ENCODE measurements at regions not wholly inside any gene's neighbourhood (a gene's known extent, or its start where the extent isn't known, plus 50 kb on each side); places are given as distances from the start of the nearest gene placed in this dataset.

- H3K27me3 ChIP-seq (ENCODE audit: control insufficient read depth in 1 of 2, insufficient read depth in 2 of 2, low read length in 2 of 2) = peaks cover 0 to 9% of the 10 kb centered on the region in 2 experiments; a peak in 1 of 5 replicates
- no peak overlapping the region for H3K9ac ChIP-seq (ENCODE audit: insufficient read depth, low read depth, low read length)
- ChIA-PET POLR2A (no interaction called here), CTCF (ENCODE audit: low intra/inter-chr PET ratio, low total read pairs) (no interaction called here)
- intact Hi-C loops (cut with micrococcal nuclease; ENCODE audit: unreplicated experiment) = no loop called here
- H3K27ac ChIP-seq (ENCODE audit: extremely low read length, insufficient read depth, low read length) = no peak overlapping the region
- no peak overlapping the region for H2AFZ ChIP-seq (ENCODE audit: low read length)
- BruUV-seq (replicated peaks) = no TSS peak
- 14% methylated on average over 5 of the region's 6 CpGs for WGBS (ENCODE audit: low lambda C conversion rate)
- FAIRE-seq (no peak), ATAC-seq (no peak), DNase-seq (ENCODE audit: low spot score) (no peak)
- no peaks in the 10 kb centered on the region for H4K20me1 ChIP-seq (ENCODE audit: insufficient read depth, low read length)
- H3K36me3 ChIP-seq (replicated peaks in 1 of 2; ENCODE audit: control insufficient read depth in 1 of 2, insufficient read depth in 2 of 2, low read length in 2 of 2) = no peaks in the 10 kb centered on the region
- in situ Hi-C loops (cut with HindIII; ENCODE audit: extremely low pct_ligation_motif_present, low pct_unique_long_range_greater_than_20kb) = no loop called here
- H3K4me2 ChIP-seq (ENCODE audit: low read depth, low read length) = no peak overlapping the region
- no peaks in the 10 kb centered on the region for H3K9me3 ChIP-seq (ENCODE audit: low read length)
- TF ChIP-seq MED13 (CRISPR knock-in tag; IDR thresholded peaks at IDR 0.05) (no peak), JUNB (CRISPR knock-in tag; IDR thresholded peaks at IDR 0.05; ENCODE audit: borderline replicate concordance) (no peak), SPEN (CRISPR knock-in tag; IDR thresholded peaks at IDR 0.05; ENCODE audit: low read depth) (no peak), ZNF430 (CRISPR knock-in tag; IDR thresholded peaks at IDR 0.05) (no peak), FOXK2 (IDR thresholded peaks at IDR 0.05) (no peak), MTERF4 (CRISPR knock-in tag; IDR thresholded peaks at IDR 0.05) (no peak), CCDC6 (CRISPR knock-in tag; IDR thresholded peaks at IDR 0.05) (no peak)
- H3K4me1 ChIP-seq (ENCODE audit: insufficient read depth, low read length) = no peaks in the 10 kb centered on the region
- H3K79me2 ChIP-seq (ENCODE audit: insufficient read depth, low read length) = no peaks in the 10 kb centered on the region
- no peak overlapping the region for H3K4me3 ChIP-seq (replicated peaks in 1 of 3; ENCODE audit: insufficient read depth in 1 of 3, low read depth in 2 of 3, low read length in 3 of 3)
Observed at GRCh38 chr11:115608976-115609375, 104.8 kb upstream of the CADM1 start.

DNA sequence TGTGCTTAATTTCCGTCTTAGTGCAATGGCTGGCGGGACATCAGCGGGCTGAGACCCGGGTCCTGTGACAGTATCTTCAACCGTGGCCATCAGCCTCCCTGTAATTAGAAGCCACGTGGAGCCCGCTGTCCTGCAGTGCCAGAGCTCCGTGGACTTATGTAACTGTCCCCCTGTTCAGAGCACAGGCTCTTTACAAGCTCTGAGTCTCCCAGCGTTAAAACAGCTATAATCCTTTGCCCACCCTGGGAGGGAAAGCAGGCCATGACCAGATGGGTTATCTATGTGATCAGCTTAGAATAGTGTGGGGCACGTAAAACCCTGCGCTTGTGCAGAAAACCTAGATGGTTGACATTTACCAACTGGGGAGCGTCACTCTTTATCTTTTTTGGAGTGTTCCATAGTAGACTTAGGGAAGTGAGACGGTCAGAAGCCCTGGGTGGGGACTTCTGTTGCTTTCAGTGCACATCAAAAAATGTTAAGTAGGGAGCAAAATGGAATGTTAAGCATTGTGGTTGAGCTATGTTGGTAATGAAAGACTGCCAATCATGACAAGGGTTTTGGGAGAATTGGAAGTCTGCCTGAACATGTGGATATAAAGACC lies 103.5 kb upstream of the CADM1 start:
- no peaks in the 10 kb centered on the region for H4K20me1 ChIP-seq (ENCODE audit: insufficient read depth, low read length)
- no peak for ATAC-seq
- no peaks in the 10 kb centered on the region for H3K9me3 ChIP-seq (ENCODE audit: low read length)
- H3K36me3 ChIP-seq (replicated peaks in 1 of 2; ENCODE audit: control insufficient read depth in 1 of 2, insufficient read depth in 2 of 2, low read length in 2 of 2) = no peaks in the 10 kb centered on the region
- no peak overlapping the region for H3K27ac ChIP-seq (ENCODE audit: extremely low read length, insufficient read depth, low read length)
- H3K4me1 ChIP-seq (ENCODE audit: insufficient read depth, low read length) = no peaks in the 10 kb centered on the region
- H3K4me2 ChIP-seq (ENCODE audit: low read depth, low read length) = no peak overlapping the region
- BruUV-seq (replicated peaks) = no TSS peak
- H2AFZ ChIP-seq (ENCODE audit: low read length) = no peak overlapping the region
- H3K4me3 ChIP-seq (replicated peaks in 1 of 3; ENCODE audit: insufficient read depth in 1 of 3, low read depth in 2 of 3, low read length in 3 of 3) = no peak overlapping the region
- intact Hi-C loops (cut with micrococcal nuclease; ENCODE audit: unreplicated experiment) = no loop called here
- ChIA-PET CTCF (ENCODE audit: low intra/inter-chr PET ratio, low total read pairs) (no interaction called here), POLR2A (no interaction called here)
- DNase-seq (ENCODE audit: low spot score) = no peak
- H3K27me3 ChIP-seq (ENCODE audit: control insufficient read depth in 1 of 2, insufficient read depth in 2 of 2, low read length in 2 of 2) = peaks cover 0 to 9% of the 10 kb centered on the region in 2 experiments; a peak in 1 of 5 replicates
- no peaks in the 10 kb centered on the region for H3K79me2 ChIP-seq (ENCODE audit: insufficient read depth, low read length)
- in situ Hi-C loops (cut with HindIII; ENCODE audit: extremely low pct_ligation_motif_present, low pct_unique_long_range_greater_than_20kb) = no loop called here
- H3K9ac ChIP-seq (ENCODE audit: insufficient read depth, low read depth, low read length) = no peak overlapping the region
- 60% methylated on average over 10 of the region's 13 CpGs for WGBS (ENCODE audit: low lambda C conversion rate)
- FAIRE-seq = no peak
- TF ChIP-seq, protein P1, sequence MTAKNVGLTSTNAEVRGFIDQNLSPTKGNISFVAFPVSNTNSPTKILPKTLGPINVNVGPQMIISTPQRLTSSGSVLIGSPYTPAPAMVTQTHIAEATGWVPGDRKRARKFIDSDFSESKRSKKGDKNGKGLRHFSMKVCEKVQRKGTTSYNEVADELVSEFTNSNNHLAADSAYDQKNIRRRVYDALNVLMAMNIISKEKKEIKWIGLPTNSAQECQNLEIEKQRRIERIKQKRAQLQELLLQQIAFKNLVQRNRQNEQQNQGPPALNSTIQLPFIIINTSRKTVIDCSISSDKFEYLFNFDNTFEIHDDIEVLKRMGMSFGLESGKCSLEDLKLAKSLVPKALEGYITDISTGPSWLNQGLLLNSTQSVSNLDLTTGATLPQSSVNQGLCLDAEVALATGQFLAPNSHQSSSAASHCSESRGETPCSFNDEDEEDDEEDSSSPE (CRISPR knock-in tag; IDR thresholded peaks at IDR 0.05) = no peak
- TF ChIP-seq, protein P2, sequence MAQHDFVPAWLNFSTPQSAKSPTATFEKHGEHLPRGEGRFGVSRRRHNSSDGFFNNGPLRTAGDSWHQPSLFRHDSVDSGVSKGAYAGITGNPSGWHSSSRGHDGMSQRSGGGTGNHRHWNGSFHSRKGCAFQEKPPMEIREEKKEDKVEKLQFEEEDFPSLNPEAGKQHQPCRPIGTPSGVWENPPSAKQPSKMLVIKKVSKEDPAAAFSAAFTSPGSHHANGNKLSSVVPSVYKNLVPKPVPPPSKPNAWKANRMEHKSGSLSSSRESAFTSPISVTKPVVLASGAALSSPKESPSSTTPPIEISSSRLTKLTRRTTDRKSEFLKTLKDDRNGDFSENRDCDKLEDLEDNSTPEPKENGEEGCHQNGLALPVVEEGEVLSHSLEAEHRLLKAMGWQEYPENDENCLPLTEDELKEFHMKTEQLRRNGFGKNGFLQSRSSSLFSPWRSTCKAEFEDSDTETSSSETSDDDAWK (CRISPR knock-in tag; IDR thresholded peaks at IDR 0.05) = no peak
- TF ChIP-seq, protein P3, sequence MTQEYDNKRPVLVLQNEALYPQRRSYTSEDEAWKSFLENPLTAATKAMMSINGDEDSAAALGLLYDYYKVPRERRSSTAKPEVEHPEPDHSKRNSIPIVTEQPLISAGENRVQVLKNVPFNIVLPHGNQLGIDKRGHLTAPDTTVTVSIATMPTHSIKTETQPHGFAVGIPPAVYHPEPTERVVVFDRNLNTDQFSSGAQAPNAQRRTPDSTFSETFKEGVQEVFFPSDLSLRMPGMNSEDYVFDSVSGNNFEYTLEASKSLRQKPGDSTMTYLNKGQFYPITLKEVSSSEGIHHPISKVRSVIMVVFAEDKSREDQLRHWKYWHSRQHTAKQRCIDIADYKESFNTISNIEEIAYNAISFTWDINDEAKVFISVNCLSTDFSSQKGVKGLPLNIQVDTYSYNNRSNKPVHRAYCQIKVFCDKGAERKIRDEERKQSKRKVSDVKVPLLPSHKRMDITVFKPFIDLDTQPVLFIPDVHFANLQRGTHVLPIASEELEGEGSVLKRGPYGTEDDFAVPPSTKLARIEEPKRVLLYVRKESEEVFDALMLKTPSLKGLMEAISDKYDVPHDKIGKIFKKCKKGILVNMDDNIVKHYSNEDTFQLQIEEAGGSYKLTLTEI (CRISPR knock-in tag; conservative IDR thresholded peaks at IDR 0.05) = no peak
- no peak for TF ChIP-seq JUN (CRISPR knock-in tag; IDR thresholded peaks at IDR 0.05)
- no peak for TF ChIP-seq NCOA1 (CRISPR knock-in tag; IDR thresholded peaks at IDR 0.05)
- TF ChIP-seq ZMYM3 (CRISPR knock-in tag; IDR thresholded peaks at IDR 0.05) = no peak
- TF ChIP-seq THAP11 (CRISPR knock-in tag; IDR thresholded peaks at IDR 0.05) = no peak

Measured in HepG2 (cell line).